ENCODE measurements at regions not wholly inside any gene's neighbourhood (a gene's known extent, or its start where the extent isn't known, plus 50 kb on each side); places are given as distances from the start of the nearest gene placed in this dataset.
"Not testable (repeated sequence)": the region's sequence is repeated elsewhere in the genome, so short reads cannot be mapped to it uniquely, and the experiment has no call there.

- no peak for DNase-seq
Measured at GRCh38 chr7:131627735-131628190, 71.3 kb upstream of the PODXL start.

- DNase-seq = no peak
Measured at GRCh38 chr7:131626643-131627042, 70.2 kb upstream of the PODXL start.

- DNase-seq = no peak
Measured at GRCh38 chr7:131625817-131626372, 69.5 kb upstream of the PODXL start.

- DNase-seq = not testable (repeated sequence)
Measured at GRCh38 chr7:131625345-131625744, 68.9 kb upstream of the PODXL start.

- DNase-seq = no peak
Measured at GRCh38 chr7:131624536-131624935, 68.1 kb upstream of the PODXL start.

- no peak for DNase-seq
Measured at GRCh38 chr7:131623154-131623553, 66.7 kb upstream of the PODXL start.

GRCh38 chr7:131621652-131622051 is 65.2 kb upstream of the PODXL start:
- DNase-seq = no peak

- DNase-seq = no peak
Measured at GRCh38 chr7:131620673-131621609, 64.5 kb upstream of the PODXL start.

- no peak for DNase-seq
Measured at GRCh38 chr7:131619336-131620305, 63.2 kb upstream of the PODXL start.

- no peak for DNase-seq
Measured at GRCh38 chr7:131618391-131618790, 62.0 kb upstream of the PODXL start.

- no peak for DNase-seq
Measured at GRCh38 chr7:131616487-131617200, 60.2 kb upstream of the PODXL start.

GRCh38 chr7:131613909-131614308 is 57.5 kb upstream of the PODXL start:
- DNase-seq = no peak

- DNase-seq = no peak
Measured at GRCh38 chr7:131610007-131610406, 53.6 kb upstream of the PODXL start.

GRCh38 chr7:131608116-131608500 is 51.7 kb upstream of the PODXL start:
- no peak for DNase-seq

GRCh38 chr7:131607291-131608115 is 51.1 kb upstream of the PODXL start:
- DNase-seq = no peak

GRCh38 chr7:131606346-131607290 is 50.2 kb upstream of the PODXL start:
- DNase-seq = no peak
